GF-D8 (cell line): ENCODE measurements at regions not wholly inside any gene's neighbourhood (a gene's known extent, or its start where the extent isn't known, plus 50 kb on each side); places are given as distances from the start of the nearest gene placed in this dataset.

Experiments
- DNase-seq: peaks from one replicate; lab custom pipeline; 2025; lab: John Stamatoyannopoulos, UW

DNA sequence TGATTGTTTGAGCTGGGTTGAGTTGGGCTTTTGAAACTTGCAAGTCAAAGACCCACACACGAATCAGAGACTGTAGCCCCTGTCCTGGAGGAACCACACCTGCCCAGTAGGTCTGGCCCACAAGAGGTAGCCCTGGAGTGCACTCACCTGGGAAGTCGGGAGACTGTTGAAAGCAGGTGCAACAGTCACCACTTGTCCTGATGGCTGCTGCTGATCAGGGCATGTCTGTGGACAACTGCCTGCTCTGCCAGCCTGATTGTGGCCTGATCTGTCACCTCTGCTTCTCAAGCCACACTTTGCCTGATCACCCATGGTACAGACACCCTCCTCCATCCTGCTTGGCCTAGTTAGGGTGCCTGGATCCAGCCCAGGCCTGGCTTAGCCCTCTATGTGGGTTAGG lies 105.0 kb upstream of the HAAO start:
- DNase-seq, result no peak

DNA sequence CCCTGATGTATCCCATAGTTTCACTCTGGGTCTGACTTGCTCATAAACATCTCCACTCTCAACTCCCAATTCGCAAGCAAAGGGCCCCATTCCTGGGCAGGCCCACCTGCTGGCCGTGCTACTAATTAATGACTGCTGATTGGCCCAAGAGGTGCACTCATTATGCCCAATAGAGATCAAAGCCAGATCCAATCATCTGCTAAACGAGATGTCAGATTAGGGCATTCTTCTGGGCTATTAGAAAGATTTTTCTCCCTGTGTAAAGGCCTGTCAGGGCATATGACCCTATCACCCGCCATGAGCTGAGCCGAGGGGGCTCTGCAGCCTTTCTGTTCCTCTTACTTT lies 103.4 kb upstream of the HAAO start:
- no peak for DNase-seq

DNA sequence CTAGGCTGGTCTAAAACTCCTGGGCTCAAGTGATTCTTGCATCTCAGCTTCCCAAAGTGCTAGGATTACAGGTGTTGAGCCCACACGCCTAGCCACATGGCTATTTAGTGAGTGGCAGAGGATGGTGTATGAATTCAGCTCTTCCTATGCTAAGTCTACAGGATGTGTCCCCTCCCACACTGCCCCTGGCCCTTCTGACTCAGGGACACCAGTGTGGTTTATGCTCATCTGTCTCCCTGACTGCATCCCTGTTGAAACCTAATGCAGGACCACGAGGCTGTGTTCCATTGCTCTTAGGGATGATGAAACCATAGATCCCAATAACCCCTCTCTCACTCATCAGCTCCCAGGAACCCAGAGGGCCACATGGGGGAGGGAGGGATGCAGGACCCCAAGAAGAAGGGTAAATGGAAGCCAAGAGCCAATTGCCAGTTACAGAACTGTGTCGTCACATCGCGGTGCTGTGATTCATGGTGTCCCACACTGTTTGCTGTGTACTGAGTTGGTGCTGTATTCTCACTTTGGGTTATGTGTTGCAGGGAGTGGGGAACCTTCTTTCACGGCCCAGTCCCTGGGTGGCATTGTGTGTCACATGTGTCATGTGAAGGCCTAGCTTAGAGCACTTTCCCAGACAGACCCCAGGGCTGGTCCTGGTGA lies 102.9 kb upstream of the HAAO start:
- no peak for DNase-seq

DNA sequence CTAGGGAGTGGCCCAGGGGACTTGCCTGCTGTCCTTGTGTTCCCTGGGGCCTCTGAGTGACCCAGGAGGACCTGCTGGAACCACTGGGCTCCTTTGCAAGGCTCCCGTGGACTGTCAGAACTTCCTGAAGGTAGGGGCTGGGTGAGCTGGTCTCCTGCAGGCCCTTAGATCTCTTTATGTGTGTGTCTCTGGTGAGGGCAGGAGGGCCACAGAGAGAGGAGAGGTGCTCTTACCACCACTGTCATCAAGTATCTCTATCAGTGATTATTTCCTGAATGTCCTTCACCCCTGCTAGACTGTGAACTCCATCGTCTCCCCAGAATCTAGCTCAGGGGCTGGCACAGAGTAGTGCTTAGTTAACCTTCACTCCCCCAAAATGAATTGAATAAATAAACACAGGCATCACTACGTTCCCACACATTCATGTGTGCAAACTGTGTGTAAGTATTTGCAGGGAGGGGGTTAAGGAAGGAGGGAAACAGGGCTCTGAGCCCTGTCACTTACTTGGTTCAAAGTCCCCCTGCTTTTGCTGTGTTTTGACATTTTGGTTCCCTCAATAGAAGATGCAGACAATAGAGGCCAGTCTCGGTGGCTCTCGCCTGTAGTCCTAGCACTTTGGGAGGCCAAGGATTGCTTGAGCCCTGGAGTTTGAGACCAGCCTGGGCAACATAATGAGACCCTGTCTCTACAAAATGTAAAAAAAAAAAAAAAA lies 100.8 kb upstream of the HAAO start:
- no peak for DNase-seq

DNA sequence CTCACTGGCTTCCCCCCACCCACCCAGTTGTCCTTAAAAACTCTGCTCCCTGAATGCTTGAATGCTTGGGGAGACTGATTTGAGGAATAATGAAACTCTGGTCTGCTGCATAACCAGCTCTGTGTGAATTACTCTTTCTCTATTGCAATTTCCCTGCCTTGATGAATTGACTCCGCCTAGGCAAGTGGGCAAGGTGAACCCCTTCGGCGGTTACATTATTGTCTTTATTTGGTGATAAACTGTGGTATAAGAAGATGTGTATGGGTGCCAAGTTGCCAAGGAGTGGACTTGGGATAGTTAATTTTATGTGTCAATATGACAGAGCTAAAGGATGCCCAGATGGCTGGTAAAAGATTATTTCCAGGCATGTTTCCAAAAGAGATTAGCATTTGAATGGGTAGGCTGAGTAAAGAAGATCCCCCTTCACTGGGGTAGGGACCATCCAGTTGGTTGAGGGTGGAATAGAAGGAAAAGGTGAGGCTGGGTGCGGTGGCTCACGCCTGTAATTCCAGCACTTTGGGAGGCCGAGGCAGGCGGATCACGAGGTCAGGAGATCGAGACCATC lies 98.5 kb upstream of the HAAO start:
- DNase-seq, result no peak

DNA sequence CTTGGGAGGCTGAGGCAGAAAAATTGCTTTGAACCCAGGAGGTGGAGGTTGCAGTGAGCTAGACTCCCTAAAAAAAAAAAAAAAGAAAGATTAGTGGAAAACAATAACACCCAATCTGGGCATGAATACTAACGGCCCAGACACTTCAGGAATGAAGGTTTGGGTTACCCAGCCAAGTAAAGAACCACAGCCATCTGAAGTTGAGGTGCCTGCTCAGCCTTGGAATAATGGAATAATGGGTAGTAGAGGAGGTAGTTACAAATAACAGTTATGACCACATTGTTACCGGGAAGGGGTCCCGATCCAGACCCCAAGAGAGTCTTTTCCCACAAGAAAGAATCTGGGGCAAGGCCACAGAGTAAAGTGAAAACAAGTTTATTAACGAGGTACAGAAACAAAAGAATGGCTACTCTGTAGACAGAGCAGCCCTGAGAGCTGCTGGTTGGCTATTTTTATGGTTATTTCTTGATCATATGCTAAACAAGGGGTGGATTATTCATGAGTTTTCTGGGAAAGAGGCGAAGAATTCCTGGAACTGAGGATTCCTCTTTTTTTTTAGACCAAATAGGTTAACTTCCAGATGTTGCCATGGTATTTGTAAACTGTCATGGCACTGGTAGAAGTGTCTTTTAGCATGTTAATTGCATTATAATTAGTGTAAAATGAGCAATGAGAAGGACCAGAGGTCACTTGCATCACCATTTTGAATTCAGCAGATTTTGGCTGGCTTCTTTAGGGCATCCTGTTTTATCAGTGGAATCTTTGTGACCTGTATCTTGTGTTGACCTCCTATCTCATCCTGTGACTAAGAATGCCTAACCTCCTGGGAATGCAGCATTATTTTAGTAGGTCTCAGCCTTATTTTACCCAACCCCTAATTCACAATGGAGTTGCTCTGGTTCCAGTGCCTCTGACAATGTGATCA lies 96.2 kb upstream of the HAAO start:
- DNase-seq, result no peak

DNA sequence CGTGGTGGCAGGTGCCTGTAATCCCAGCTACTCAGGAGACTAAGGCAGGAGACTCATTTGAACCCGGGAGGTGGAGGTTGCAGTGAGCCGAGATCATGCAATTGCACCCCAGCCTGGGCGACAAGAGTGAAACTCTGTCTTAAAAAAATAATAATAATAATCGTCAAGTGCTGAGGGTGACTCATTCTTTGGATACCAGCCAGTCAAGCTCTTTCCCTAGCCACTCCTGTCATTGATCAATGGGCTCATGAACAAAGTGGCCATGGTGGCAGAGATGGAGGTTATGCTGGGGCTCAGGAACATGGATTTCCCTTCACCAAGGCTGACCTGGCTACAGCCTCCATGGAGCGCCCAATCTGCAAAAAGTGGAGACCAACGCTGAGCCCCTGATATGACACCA lies 94.5 kb upstream of the HAAO start:
- no peak for DNase-seq

DNA sequence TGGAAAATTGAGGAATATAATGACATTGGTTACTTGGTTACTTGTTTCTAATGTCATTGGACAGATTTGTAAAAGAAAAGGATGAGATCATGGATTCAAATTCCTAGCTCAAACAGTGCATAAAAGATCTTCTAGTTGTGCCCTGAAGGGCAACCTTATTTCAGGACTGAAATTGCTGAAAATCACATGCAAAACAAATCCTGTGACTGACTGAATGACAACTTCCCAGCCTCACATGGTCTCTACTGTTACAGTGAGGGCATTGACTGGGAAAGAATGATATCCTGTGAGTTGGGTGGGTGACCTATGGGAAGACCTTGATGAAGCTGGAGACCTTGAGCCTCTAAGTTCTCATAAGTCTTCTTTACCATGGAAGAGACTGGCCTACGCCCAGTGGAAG lies 90.4 kb upstream of the HAAO start:
- DNase-seq, result no peak

DNA sequence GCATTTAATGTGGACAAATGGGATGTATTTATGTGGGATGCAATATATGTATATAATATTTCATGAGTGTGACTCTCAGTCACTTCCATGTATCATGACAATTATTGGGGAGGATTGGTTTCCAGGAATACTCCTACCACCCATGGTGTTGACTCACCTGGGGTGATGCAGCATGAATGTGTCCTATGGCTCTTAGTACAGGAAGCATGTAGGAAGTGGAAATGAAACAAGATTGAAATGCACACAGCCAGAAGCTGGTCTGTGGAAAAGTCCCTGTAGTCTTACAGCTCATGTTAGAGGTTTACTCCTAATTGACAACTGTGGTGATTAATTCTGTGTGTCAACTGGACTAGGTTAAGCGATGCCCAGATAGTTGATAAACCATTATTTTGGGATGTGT lies 89.3 kb upstream of the HAAO start:
- DNase-seq, result no peak

DNA sequence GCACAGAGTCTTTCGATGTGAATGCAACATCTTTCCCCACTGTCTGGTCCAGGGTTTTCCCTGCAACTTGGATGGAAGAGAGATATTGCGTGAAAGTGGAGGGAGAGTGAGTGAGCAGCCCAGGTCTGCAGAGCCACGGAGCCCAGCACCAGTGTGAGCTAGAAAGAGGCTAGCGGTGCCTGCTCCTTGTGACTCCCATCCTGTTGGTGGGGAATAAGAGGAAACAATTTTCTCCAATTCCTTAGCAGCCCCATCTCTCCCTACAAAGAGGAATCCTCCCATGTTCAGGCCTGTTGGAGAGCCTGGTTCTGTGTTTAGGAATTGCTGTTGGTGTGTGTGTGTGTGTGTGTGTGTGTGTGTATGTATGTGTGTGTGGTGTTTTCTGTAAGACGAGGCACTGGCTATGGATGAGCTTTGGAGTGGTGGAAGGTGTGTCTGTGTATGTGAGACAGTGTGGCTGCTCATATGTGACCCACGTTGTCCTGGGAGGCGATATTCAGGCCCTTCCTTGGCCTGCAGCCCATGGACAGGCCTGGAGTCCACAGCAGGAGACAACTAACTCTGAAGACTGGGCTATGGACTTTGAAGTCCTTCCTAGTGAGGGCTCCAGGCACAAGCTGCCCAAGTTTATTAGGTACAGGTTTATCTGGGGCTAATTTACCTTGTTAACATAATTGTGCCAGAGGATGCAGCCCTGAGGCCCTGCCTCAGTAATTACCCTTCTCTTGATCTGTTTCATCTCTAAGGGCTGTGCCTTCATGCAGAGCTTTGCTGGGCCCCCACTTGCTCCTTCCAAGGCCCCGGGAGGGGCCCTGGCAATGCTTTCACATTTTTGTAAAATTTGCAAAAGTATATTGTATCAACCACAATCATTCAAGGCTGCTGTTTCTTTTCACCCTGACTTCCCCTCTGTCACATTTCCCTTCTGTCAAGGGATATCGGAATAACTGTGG lies 88.6 kb upstream of the HAAO start:
- no peak for DNase-seq

DNA sequence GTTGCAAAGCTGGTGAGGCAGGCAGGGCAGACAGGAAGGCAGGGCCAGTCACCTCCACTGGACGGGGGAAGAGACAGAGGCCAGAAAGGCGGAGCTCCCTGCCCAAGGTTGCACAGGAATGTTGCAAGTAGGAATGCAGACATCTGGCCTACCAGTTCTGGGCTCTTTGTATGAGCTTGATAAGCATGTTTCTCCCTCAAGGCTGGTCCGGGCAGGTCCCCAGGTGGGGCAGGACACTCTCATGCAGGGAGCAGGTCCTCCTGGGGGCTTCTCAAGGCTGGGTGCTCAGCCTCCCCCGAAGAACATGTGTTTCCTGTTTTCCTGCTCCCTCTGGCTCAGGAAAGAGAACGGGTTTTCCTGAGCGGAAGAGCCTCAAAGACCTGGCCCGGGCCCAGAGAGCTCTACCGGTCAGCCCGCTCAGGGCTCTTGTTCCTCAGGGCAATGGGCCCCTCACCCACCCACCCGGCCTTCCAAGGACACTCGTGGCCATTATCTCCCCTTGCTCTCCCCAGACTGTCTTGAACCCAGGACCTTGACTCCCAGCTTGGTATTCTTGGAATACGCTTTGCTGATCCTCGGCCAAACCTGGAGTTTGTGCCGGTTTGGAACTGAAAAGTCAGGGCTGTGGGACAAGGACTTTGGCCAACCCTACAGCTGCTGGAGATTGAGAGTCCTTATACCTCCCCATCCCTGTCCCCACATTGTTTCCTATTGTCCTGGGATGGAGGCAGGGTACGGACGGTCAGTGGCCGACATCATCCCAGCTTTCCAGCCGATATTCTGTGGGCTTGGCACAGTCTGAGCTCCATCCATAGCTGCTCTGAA lies 87.7 kb upstream of the HAAO start:
- no peak for DNase-seq

DNA sequence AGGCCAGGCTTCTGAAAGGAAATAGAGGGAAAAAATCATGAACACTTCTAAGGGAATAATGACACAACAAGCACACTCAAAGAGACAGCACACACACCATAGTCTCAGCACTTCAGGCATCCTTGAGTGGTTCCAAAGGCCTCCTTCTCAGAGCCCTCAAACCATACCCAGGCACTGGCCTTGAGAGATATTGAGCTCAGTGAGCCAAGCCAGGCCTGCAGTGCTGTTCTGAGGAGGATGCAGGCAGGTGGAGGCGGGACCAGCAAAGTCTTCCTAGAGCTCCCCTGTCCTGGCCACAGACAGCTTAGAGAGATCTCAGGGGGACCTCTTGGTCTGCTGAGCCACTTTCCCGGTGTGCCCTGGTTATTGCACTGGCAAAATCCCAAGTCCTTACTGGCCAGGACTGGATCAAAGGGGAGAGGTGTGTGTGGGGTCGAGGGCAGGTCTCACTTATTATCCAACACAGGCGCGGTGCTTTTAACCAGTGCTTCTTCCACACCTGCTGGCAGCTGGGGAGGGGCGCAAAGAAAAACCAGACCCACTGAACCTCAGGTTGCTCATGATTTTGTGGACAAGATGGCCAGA lies 86.8 kb upstream of the HAAO start:
- no peak for DNase-seq

DNA sequence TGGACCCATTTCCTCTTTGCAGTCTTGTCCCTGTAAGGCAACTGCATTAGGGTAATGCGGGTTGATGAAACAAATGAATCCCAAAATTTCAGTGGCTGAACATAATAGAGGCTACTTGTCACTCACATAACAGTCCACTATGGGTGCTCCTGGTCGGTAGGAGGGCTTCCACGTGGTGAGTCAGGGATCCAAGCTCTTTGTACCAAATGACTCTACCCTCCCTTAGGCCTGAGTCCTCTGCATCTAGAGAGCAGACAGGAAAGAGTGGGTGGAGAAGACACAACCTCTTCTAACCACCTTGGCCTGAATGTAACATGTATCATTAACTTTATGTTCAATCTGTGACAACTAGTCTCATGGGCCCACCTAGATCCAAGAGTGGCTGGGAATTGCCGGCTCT lies 86.2 kb upstream of the HAAO start:
- no peak for DNase-seq

DNA sequence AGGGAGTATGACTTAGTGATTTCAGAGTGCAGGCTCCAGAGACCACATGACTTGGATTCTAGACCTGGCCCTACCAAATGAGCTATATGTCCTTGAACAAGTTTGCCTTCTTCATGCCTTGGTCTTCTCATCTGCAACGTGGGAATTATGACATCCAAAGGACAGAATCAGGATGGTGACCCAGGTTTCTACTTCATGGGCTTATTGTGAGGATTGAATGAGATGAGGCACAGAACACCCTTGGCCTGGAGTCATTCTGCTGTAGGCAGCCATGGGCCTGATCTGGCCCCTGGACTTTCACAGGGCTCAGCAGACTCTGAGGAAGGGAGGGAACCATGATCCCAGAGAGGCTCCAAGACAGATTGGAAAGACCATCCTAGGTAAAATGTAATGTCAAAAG lies 85.6 kb upstream of the HAAO start:
- DNase-seq, result no peak

DNA sequence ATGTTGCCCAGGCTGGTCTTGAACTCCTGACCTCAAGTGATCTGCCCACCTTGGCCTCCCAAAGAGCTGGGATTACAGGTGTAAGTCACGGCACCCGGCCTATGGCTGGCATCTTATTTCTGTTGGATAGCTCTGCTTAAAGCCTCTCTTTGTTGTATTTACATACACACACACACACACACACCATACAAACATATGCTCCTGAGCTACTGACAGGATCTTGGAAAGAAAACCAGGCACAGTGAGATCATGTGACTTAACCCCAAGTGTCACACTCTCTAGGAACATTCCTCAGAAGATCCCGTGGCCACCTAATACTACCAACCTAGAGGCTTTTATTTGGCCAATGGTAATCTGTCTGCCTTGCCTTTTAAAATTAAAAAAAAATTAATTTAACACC lies 85.1 kb upstream of the HAAO start:
- no peak for DNase-seq

DNA sequence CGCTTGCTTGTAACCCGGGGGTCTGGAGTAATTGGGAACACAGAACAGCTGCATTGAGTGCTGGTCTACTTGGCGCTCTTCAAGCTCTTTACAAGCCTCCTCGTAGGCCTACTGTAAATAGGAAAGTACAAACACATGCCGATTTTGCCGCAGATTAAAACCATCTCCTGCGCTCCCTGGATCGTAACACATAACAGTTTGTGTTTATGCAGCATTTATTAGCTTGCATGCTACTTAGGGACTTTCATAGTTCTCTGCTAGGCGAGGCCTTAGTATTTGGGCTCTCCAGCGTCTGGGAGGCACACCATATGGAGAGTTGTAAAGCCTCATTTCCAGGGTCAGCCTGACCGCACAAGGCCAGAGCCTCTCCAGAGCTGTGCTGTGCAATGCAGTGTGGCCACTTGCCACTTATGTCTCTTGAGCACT lies 84.0 kb upstream of the HAAO start:
- no peak for DNase-seq

DNA sequence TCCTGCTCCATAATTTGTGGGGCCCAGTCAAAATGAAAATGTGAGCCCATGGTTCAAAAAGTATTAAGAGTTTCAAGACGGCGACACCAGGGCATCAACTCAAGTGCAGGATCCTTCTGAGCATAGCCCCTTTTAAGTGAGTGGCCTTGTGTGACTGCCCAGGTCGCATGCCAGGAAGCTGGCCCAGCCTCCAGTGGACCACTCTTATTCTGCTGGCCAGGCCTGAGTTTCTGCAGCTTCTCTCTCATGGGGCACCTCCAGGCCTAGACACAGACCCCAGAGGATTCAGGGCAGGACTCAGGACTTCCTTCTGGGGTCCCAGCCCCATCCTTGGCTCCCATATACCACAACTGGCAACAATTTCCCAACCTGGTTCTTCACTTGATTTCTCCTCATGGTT lies 83.5 kb upstream of the HAAO start:
- DNase-seq, result no peak

DNA sequence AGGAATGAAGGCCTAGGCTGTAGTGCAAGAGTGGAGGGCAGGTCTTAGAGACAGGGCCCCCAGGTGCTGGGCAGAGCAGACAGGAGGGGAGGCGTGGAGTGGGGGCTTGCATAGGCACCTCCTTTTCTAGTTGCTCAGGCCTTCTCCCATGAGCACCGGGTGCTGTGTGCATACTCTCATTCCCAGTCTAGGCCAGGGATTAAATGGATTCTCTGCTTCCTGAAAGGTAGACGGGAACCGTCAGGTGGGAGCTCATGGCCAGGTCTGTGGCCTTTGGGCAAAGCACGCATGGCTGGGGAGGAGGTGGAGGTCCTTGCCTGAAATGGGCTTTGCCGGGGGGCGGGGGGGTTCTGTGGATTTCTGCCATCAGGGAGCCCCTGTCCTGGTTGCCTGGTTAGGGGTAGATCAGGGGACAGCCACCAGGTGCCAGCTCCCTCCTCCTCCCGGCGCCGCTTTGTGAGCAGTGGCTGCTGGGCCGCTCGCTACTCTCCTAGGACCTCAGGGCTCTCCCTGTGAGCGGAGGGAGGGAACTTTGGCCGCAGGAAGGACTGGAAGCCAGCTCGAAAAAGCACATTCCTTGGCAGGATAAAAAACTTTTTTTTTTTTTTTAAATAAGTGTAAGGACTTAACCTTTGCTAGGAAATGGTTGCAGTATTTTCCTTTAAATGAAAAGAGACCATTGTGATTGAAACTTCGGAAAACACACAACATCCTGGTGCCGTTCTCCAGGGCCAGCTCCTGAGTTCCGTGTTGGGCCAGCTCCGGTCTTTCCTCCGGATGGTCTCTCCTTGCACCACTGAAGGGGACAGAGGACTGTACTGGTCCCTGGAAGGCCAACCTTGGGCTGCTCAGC lies 82.8 kb upstream of the HAAO start:
- DNase-seq, result no peak

DNA sequence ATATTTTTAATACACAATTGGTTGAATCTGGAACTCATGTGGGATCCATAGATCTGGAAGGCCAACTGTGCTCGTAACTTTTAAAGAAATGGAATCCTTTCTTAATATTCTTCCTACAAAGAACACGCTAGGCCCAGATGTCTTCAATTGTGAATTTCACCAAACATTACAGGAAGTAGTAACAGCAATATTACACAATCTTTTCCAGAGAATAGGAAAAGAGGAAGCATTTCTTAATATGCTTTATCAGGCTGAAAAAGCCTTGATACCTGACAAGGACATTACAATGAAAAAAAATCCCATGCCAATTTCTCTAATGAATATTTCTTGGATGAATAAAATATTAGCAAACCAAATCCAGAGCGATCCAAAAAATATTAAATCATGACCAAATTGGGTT lies 80.3 kb upstream of the HAAO start:
- DNase-seq, result peak; percentile 72
